ENCODE measurements at regions not wholly inside any gene's neighbourhood (a gene's known extent, or its start where the extent isn't known, plus 50 kb on each side); places are given as distances from the start of the nearest gene placed in this dataset.

DNA sequence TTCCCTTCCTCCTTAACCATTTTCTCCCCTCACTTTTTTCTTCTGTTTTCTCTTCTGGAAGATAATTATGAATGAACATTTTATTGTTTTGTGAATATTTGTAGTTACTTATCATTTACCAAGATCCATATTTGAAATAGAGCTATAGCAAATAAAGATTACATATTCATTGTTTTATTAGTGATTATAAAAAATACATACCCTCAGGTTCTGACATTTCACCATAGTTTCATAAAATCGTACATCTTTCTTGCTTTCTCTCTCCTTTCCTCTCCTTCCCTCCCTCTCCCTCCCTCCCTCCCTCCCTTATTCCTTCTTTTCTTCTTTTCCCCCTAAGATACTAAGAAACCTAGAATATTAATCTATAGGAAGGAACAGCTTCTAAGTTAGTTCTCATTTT is 410.9 kb upstream of the GOLIM4 start:
- no peak for TF ChIP-seq CTCF (IDR thresholded peaks at IDR 0.05)
- no peak for TF ChIP-seq EP300 (IDR thresholded peaks at IDR 0.05)
- TF ChIP-seq POLR2A (IDR thresholded peaks at IDR 0.05) = no peak

All from ovary (tissue), 3 donors.